Breast epithelium (tissue), 4 donors: ENCODE measurements at regions not wholly inside any gene's neighbourhood (a gene's known extent, or its start where the extent isn't known, plus 50 kb on each side); places are given as distances from the start of the nearest gene placed in this dataset.

Experiments
- DNase-seq, 2 donors: peaks; one replicate each; pipeline ENCODE4 v3.0.0-alpha.2; 2019; ENCODE audit warnings: low spot score in 2 of 2
- H3K27ac ChIP-seq, 2 donors: fragments of 200-600 bp; sonication (generic) in 1 of 2; one replicate each; pipeline ENCODE4 v1.5.1; 2016 to 2019; ENCODE audit warnings: mild to moderate bottlenecking in 1 of 2
- H3K27me3 ChIP-seq, 2 donors: fragments of 200-600 bp; sonication (generic) in 1 of 2; one replicate each; pipeline versions ENCODE4 v1.5.1 to v1.6.0; 2017 to 2019; ENCODE audit warnings: control low read depth in 1 of 2, mild to moderate bottlenecking in 1 of 2
- H3K36me3 ChIP-seq: fragments of 200-600 bp; one replicate; pipeline ENCODE4 v1.5.1; 2019
- H3K4me1 ChIP-seq, 2 donors: fragments of 200-600 bp; sonication (generic); one replicate each; pipeline ENCODE4 v1.5.1; 2016 to 2019; ENCODE audit warnings: control low read depth in 1 of 2
- H3K4me3 ChIP-seq, 3 donors: fragments of 200-600 bp; sonication (generic); 1 replicate in 2 of 3; 2 replicates in 1 of 3; pipeline ENCODE4 v1.5.1; 2016 to 2019; ENCODE audit warnings: mild to moderate bottlenecking in 3 of 3, moderate library complexity in 2 of 3
- H3K9me3 ChIP-seq, 2 donors: fragments of 200-600 bp; sonication (generic) in 1 of 2; one replicate each; pipeline ENCODE4 v1.5.1; 2016 to 2019; ENCODE audit warnings: control low read depth in 1 of 2
- POLR2A ChIP-seq: fragments of 450-650 bp; IDR thresholded peaks from one replicate; pipeline ENCODE4 v1.6.1; 2016; ENCODE audit warnings: antibody characterized with exemption, mild to moderate bottlenecking, moderate library complexity
- POLR2AphosphoS5 ChIP-seq, 3 donors: sonication (generic); formaldehyde crosslinking; IDR thresholded peaks; one replicate each; pipeline ENCODE4 v1.6.1; 2017; ENCODE audit warnings: antibody characterized with exemption in 3 of 3
- intact Hi-C: fragments of 100-400 bp; cut with DNase I; formaldehyde crosslinking; loops from one replicate; pipeline ENCODE4 v1.15.1; 2023; ENCODE audit warnings: low total_unique reads
- TF ChIP-seq, protein P1 (sequence below), 3 donors: fragments of 450-650 bp; IDR thresholded peaks; one replicate each; pipeline ENCODE4 v1.5.1; 2016 to 2017; ENCODE audit warnings: antibody characterized with exemption in 3 of 3, mild to moderate bottlenecking in 3 of 3, moderate library complexity in 3 of 3

DNA sequence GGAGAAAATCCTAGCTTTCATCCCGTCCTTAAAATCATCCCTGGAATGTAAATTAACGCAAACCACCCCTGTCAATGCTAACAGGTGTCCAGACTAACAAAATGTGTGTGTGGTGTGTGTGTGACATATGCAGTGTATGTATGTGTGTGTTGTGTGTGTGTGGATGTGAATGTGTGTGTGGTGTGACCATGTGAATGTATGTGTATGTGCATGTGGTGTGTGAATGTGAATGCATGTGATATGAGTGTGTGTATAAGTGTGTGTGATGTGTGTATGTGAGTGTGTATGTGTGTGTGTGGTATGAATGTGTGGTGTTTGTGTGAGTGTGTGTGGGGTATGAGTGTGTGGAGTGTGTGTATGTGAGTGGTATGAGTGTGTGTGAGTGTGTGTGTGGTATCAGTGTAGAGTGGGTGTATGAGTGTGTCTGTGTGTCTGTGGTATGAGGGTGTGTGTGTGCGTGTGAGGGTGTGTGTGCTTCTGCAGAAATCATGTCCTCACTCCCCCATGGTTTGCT lies 190.8 kb downstream of the TEX29 start:
- DNase-seq = no peak
- no peak for TF ChIP-seq POLR2AphosphoS5 (IDR thresholded peaks at IDR 0.05)
- TF ChIP-seq, protein P1, sequence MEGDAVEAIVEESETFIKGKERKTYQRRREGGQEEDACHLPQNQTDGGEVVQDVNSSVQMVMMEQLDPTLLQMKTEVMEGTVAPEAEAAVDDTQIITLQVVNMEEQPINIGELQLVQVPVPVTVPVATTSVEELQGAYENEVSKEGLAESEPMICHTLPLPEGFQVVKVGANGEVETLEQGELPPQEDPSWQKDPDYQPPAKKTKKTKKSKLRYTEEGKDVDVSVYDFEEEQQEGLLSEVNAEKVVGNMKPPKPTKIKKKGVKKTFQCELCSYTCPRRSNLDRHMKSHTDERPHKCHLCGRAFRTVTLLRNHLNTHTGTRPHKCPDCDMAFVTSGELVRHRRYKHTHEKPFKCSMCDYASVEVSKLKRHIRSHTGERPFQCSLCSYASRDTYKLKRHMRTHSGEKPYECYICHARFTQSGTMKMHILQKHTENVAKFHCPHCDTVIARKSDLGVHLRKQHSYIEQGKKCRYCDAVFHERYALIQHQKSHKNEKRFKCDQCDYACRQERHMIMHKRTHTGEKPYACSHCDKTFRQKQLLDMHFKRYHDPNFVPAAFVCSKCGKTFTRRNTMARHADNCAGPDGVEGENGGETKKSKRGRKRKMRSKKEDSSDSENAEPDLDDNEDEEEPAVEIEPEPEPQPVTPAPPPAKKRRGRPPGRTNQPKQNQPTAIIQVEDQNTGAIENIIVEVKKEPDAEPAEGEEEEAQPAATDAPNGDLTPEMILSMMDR (IDR thresholded peaks at IDR 0.05) = no peak
- TF ChIP-seq POLR2A = no peak
- Histone ChIP-seq H3K9me3 (no peaks in the 10 kb centered on the region), H3K4me1 (no peaks in the 10 kb centered on the region), H3K36me3 (no peaks in the 10 kb centered on the region), H3K27ac (no peak overlapping the region), H3K27me3 (peaks cover 0 to 66% of the 10 kb centered on the region in 2 donors), H3K4me3 (no peak overlapping the region)
- intact Hi-C loops = loop anchor here (5.0 kb wide), 1 partner anchor 759 kb away; no protein-coding TSS in a partner anchor

DNA sequence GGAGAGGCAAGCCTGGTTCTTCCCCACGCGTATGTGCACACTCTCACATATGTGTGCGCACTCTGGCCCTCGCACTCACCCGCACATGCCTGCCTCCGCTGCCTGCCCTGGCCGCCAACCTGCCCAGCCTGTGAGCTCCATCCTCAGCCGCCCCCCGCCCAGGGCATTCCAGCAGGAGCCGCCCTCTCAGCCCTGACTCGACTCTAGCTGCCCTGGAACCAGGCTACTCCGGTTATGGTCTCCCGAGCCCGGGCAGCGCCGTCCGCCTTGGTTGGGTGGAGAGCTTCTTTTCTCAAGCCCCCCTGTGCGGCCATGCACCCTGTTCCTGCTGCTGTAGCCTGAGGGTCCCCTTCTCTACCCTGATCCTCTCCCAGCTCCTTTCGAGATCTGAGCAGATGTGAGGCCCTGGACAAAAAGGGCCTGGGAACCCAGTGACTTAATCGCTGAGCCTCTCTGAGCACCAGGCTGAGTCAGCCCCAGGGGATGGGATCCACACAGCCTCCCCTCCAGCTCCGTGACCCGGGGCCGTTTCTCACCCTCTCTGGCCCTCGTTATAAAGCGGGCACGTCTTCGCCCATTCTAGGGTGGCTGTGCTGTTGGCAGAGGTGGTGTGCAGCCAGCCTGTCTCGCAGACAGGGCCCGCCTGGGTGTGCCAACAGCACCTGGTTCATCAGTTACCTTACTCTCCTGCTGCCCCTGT lies 191.5 kb downstream of the TEX29 start:
- no peak for TF ChIP-seq POLR2AphosphoS5 (IDR thresholded peaks at IDR 0.05)
- TF ChIP-seq, protein P1 (IDR thresholded peaks at IDR 0.05) = no peak
- TF ChIP-seq POLR2A = no peak
- Histone ChIP-seq H3K27me3 (peaks cover 0 to 66% of the 10 kb centered on the region in 2 donors), H3K9me3 (no peaks in the 10 kb centered on the region), H3K4me3 (no peak overlapping the region), H3K4me1 (no peaks in the 10 kb centered on the region), H3K27ac (no peak overlapping the region), H3K36me3 (no peaks in the 10 kb centered on the region)
- no peak for DNase-seq
- intact Hi-C loops = loop anchor here (5.0 kb wide), 1 partner anchor 760 kb away; no protein-coding TSS in a partner anchor

DNA sequence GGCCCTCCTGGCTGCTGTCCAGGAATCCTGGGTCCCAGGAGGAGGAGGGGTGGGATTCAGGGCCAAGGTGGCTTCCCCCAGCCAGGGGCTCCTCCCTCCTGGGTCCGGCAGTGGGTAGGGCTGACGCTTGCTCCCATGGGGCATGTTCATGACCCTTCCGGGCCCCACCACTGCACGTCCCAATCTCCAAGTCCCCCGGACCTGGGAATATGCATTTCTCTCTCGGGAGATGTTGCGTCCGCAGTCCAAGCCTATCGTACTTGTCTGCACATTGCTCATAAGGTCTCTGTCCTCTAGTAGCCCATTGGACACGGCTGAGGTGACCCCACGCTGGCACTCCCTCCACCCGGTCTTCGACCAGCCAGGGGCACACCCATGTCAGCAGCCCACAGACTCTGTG lies 192.3 kb downstream of the TEX29 start:
- TF ChIP-seq, protein P1 (IDR thresholded peaks at IDR 0.05) = no peak
- no peak for TF ChIP-seq POLR2A
- no peak for TF ChIP-seq POLR2AphosphoS5 (IDR thresholded peaks at IDR 0.05)
- no peak overlapping the region for H3K27ac ChIP-seq
- no peaks in the 10 kb centered on the region for H3K9me3 ChIP-seq
- H3K27me3 ChIP-seq = peaks cover 0 to 69% of the 10 kb centered on the region in 2 donors
- no peak for DNase-seq
- intact Hi-C loops = loop anchor here (5.0 kb wide), 1 partner anchor 760 kb away; no protein-coding TSS in a partner anchor
- no peak overlapping the region for H3K4me3 ChIP-seq
- H3K36me3 ChIP-seq = no peaks in the 10 kb centered on the region
- no peaks in the 10 kb centered on the region for H3K4me1 ChIP-seq

DNA sequence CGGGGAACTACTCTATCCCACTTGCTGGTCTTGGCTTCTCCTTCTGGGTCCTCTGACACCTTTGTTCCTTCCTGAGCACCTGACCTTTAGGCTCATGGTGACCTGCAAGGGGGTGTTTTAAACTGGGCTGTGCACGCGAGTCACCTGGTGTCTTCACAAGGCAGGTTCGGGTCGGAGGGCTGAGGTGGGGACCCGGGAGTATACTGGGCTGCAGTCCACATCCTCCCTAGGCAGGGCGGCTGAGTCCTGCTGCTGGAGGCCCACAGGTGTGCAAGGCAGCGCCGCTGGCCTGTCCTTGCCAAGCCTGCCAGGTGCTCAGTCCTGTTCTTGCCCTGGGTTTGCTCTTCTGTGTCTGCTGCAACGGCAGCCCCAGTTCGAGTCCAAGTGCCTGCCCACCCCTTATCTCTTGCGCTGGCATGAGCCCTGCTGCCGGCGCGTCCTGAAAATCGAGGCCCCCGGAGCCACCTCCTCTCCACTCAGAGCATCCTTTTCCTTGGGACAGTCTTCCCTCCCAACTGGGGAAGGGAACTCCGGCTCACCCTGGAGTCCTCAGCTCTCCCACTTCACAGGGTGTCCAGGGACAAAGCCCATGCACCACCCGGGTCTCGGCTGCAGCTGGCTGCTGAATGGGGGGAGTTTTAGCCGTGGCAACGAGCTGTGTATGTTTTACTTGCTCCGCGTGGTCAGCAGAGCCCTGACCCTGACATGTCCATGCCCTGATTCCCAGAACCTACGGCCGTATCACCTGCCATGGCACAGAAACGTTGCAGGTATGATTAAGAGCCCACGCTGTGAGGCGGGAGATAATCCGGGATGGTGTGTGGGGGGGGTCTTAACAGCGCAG lies 193.5 kb downstream of the TEX29 start:
- Histone ChIP-seq H3K9me3 (no peaks in the 10 kb centered on the region), H3K27me3 (peaks cover 0 to 64% of the 10 kb centered on the region in 2 donors), H3K36me3 (no peaks in the 10 kb centered on the region), H3K4me1 (no peaks in the 10 kb centered on the region), H3K27ac (no peak overlapping the region), H3K4me3 (no peak overlapping the region)
- TF ChIP-seq POLR2AphosphoS5 (IDR thresholded peaks at IDR 0.05) = no peak
- TF ChIP-seq, protein P1 (IDR thresholded peaks at IDR 0.05) = no peak
- no peak for TF ChIP-seq POLR2A
- DNase-seq = no peak
- intact Hi-C loops = loop anchor here (5.0 kb wide), 1 partner anchor 762 kb away; no protein-coding TSS in a partner anchor
